CD14-positive monocyte (primary cell): ENCODE measurements at regions not wholly inside any gene's neighbourhood (a gene's known extent, or its start where the extent isn't known, plus 50 kb on each side); places are given as distances from the start of the nearest gene placed in this dataset.

Experiments
- DNase-seq, 3 donors: peaks; one replicate each; pipeline ENCODE4 v3.0.0-alpha.2; 2011 to 2022
- H2AFZ ChIP-seq: 2 replicates; pipeline ENCODE4 v1.6.0; 2012; ENCODE audit warnings: mild to moderate bottlenecking, low read depth, low read length, inconsistent platforms; ENCODE audit not compliant: insufficient read depth, poor library complexity, severe bottlenecking
- H3K27ac ChIP-seq, 2 donors: 1 replicate in 1 of 2; 2 replicates in 1 of 2; pipeline ENCODE4 v1.5.1; 2012 to 2013; ENCODE audit warnings: low read length in 2 of 2, control low read depth in 1 of 2, inconsistent platforms in 1 of 2, low read depth in 1 of 2, mild to moderate bottlenecking in 1 of 2
- H3K27me3 ChIP-seq, 2 donors: one replicate each; pipeline versions ENCODE4 v1.6.0 to v1.6.1; 2011 to 2013; ENCODE audit warnings: low read length in 2 of 2; ENCODE audit not compliant: control insufficient read depth in 2 of 2, insufficient read depth in 2 of 2
- H3K36me3 ChIP-seq, 2 donors: replicated peaks in 1 of 2; 1 replicate in 1 of 2; 2 replicates in 1 of 2; pipeline versions ENCODE4 v1.5.1 to v1.6.1; 2012 to 2013; ENCODE audit warnings: low read length in 2 of 2, control low read depth in 1 of 2, inconsistent platforms in 1 of 2, mild to moderate bottlenecking in 1 of 2; ENCODE audit not compliant: insufficient read depth in 2 of 2, control insufficient read depth in 1 of 2
- H3K4me1 ChIP-seq, 2 donors: 1 replicate in 1 of 2; 2 replicates in 1 of 2; pipeline versions ENCODE4 v1.5.1 to v1.6.1; 2012 to 2013; ENCODE audit warnings: low read length in 2 of 2, control low read depth in 1 of 2, inconsistent platforms in 1 of 2, mild to moderate bottlenecking in 1 of 2, moderate library complexity in 1 of 2; ENCODE audit not compliant: insufficient read depth in 2 of 2, control insufficient read depth in 1 of 2
- H3K4me2 ChIP-seq: replicated peaks from 2 replicates; pipeline ENCODE3; 2012; ENCODE audit warnings: low read length, moderate library complexity, mild to moderate bottlenecking; ENCODE audit not compliant: poor library complexity, severe bottlenecking; ENCODE audit errors: extremely low read depth
- H3K4me3 ChIP-seq, 3 experiments: fragments of 200-600 bp in 1 of 3; sonication (generic) in 1 of 3; replicated peaks in 1 of 3; 1 replicate in 2 of 3; 2 replicates in 1 of 3; pipeline ENCODE4 v1.5.1; 2011 to 2013; ENCODE audit warnings: low read length in 3 of 3, mild to moderate bottlenecking in 3 of 3, control low read depth in 2 of 3, low read depth in 2 of 3, inconsistent platforms in 1 of 3, moderate library complexity in 1 of 3
- H3K79me2 ChIP-seq: 2 replicates; pipeline ENCODE4 v1.6.0; 2012; ENCODE audit warnings: mild to moderate bottlenecking, control low read depth, inconsistent platforms, low read length, moderate library complexity; ENCODE audit not compliant: insufficient read depth
- H3K9ac ChIP-seq: 2 replicates; pipeline ENCODE4 v1.6.0; 2017; ENCODE audit warnings: low read length, mild to moderate bottlenecking; ENCODE audit not compliant: insufficient read depth, poor library complexity, severe bottlenecking
- H3K9me3 ChIP-seq, 2 donors: replicated peaks in 1 of 2; 1 replicate in 1 of 2; 2 replicates in 1 of 2; pipeline versions ENCODE4 v1.5.1 to v1.6.1; 2012 to 2013; ENCODE audit warnings: low read length in 2 of 2, control low read depth in 1 of 2; ENCODE audit not compliant: control insufficient read depth in 1 of 2, insufficient read depth in 1 of 2
- H4K20me1 ChIP-seq: 2 replicates; pipeline ENCODE4 v1.6.0; 2012; ENCODE audit warnings: mild to moderate bottlenecking, low read length, control low read depth, moderate library complexity; ENCODE audit not compliant: insufficient read depth
- H3K27ac Mint-ChIP-seq, 7 donors: one replicate each; pipeline ENCODE4 v1.8.0; 2020; ENCODE audit warnings: mild to moderate bottlenecking in 7 of 7, mixed read lengths in 7 of 7, moderate library complexity in 6 of 7, inconsistent platforms in 2 of 7
- H3K27me3 Mint-ChIP-seq, 3 donors: one replicate each; pipeline ENCODE4 v1.8.0; 2021 to 2022; ENCODE audit warnings: low read depth in 3 of 3, mild to moderate bottlenecking in 3 of 3, mixed read lengths in 3 of 3, moderate library complexity in 3 of 3, inconsistent platforms in 1 of 3
- H3K36me3 Mint-ChIP-seq, 2 donors: one replicate each; pipeline ENCODE4 v1.8.0; 2020; ENCODE audit warnings: mixed read lengths in 2 of 2, inconsistent platforms in 1 of 2, mild to moderate bottlenecking in 1 of 2
- H3K4me1 Mint-ChIP-seq: one replicate; pipeline ENCODE4 v1.8.0; 2020; ENCODE audit warnings: mild to moderate bottlenecking, mixed read lengths
- H3K4me3 Mint-ChIP-seq, 2 donors: one replicate each; pipeline ENCODE4 v1.8.0; 2020; ENCODE audit warnings: mild to moderate bottlenecking in 2 of 2, mixed read lengths in 2 of 2, moderate library complexity in 1 of 2
- H3K9me3 Mint-ChIP-seq, 7 donors: one replicate each; pipeline ENCODE4 v1.8.0; 2020 to 2022; ENCODE audit warnings: mixed read lengths in 7 of 7, mild to moderate bottlenecking in 6 of 7, moderate library complexity in 6 of 7, inconsistent platforms in 2 of 7
- WGBS: methylation state at CpG from one replicate; pipeline ENCODE4 v1.1.5; 2013; ENCODE audit warnings: missing lambda C conversion rate; ENCODE audit not compliant: insufficient coverage; 5-methylcytosine and 5-hydroxymethylcytosine counted together
- intact Hi-C, 2 donors: fragments of 100-400 bp; cut with micrococcal nuclease; formaldehyde crosslinking; loops; one replicate each; pipeline versions ENCODE4 v1.15.0 to v1.15.1; 2023
- TF ChIP-seq, protein P1 (sequence below): fragments of 200-600 bp; IDR thresholded peaks from one replicate; pipeline ENCODE4 v1.8.0; 2022; ENCODE audit warnings: antibody characterized with exemption, mild to moderate bottlenecking

DNA sequence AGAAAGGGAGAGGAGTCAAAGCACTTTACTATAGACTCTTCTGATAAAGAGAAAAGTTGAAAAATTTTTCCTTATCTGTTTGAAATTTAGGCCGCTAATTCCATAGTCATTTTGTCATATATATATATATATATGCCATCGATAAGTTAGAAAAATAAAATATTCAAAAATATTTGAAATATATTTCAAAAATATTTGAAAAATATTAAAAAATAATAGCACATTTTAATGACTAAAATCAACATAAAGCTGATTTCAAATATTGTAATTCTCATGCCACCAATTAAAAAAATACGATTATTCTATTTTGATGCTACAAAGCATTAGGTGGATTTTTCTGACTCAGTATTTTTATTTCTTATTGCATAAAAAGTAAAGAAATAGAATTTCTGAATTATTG lies 87.1 kb downstream of the KIF2B start:
- TF ChIP-seq, protein P1, sequence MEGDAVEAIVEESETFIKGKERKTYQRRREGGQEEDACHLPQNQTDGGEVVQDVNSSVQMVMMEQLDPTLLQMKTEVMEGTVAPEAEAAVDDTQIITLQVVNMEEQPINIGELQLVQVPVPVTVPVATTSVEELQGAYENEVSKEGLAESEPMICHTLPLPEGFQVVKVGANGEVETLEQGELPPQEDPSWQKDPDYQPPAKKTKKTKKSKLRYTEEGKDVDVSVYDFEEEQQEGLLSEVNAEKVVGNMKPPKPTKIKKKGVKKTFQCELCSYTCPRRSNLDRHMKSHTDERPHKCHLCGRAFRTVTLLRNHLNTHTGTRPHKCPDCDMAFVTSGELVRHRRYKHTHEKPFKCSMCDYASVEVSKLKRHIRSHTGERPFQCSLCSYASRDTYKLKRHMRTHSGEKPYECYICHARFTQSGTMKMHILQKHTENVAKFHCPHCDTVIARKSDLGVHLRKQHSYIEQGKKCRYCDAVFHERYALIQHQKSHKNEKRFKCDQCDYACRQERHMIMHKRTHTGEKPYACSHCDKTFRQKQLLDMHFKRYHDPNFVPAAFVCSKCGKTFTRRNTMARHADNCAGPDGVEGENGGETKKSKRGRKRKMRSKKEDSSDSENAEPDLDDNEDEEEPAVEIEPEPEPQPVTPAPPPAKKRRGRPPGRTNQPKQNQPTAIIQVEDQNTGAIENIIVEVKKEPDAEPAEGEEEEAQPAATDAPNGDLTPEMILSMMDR = no peak
- Histone ChIP-seq H3K79me2 (no peaks in the 10 kb centered on the region), H2AFZ (no peak overlapping the region), H3K4me2 (no peak overlapping the region), H3K36me3 (no peaks in the 10 kb centered on the region), H3K4me1 (no peaks in the 10 kb centered on the region), H3K9ac (no peak overlapping the region), H3K9me3 (no peaks in the 10 kb centered on the region), H3K27me3 (no peaks in the 10 kb centered on the region), H3K27ac (no peak overlapping the region), H3K4me3 (no peak overlapping the region), H4K20me1 (no peaks in the 10 kb centered on the region)
- Mint-ChIP-seq H3K4me1 (no peaks in the 10 kb centered on the region), H3K4me3 (no peak overlapping the region), H3K36me3 (no peaks in the 10 kb centered on the region), H3K27me3 (no peaks in the 10 kb centered on the region), H3K9me3 (peaks cover under 1 to 6% (median 2%) of the 10 kb centered on the region in 7 donors), H3K27ac (no peak overlapping the region)
- DNase-seq = no peak
- WGBS = no CpG with 5 or more reads among the region's 3 CpGs
- intact Hi-C loops = no loop called here

- no peaks in the 10 kb centered on the region for H3K79me2 ChIP-seq
- no peak overlapping the region for H3K4me3 ChIP-seq
- no peaks in the 10 kb centered on the region for H3K4me1 ChIP-seq
- no peaks in the 10 kb centered on the region for H3K36me3 ChIP-seq
- Mint-ChIP-seq H3K9me3 (peaks cover 1 to 7% (median 3%) of the 10 kb centered on the region in 7 donors), H3K36me3 (no peaks in the 10 kb centered on the region), H3K27me3 (no peaks in the 10 kb centered on the region), H3K4me3 (no peak overlapping the region), H3K27ac (no peak overlapping the region), H3K4me1 (no peaks in the 10 kb centered on the region)
- no peak for DNase-seq
- no peak overlapping the region for H3K9ac ChIP-seq
- H3K27me3 ChIP-seq = no peaks in the 10 kb centered on the region
- H4K20me1 ChIP-seq = no peaks in the 10 kb centered on the region
- TF ChIP-seq, protein P1 = no peak
- H3K9me3 ChIP-seq = no peaks in the 10 kb centered on the region
- H3K27ac ChIP-seq = no peak overlapping the region
- no peak overlapping the region for H2AFZ ChIP-seq
- 83% methylated on average over 1 of the region's 1 CpG for WGBS
- no peak overlapping the region for H3K4me2 ChIP-seq
- intact Hi-C loops = no loop called here
These were observed 89.4 kb downstream of the KIF2B start for GRCh38 chr17:53912117-53912516.
